Ascending aorta (tissue), 2 donors: ENCODE measurements at regions not wholly inside any gene's neighbourhood (a gene's known extent, or its start where the extent isn't known, plus 50 kb on each side); places are given as distances from the start of the nearest gene placed in this dataset.

Experiments
- DNase-seq, 2 donors: peaks; one replicate each; pipeline ENCODE4 v3.0.0-alpha.2; 2019; ENCODE audit warnings: low spot score in 2 of 2
- H3K27ac ChIP-seq, 2 donors: fragments of 200-600 bp; sonication (generic); one replicate each; pipeline ENCODE4 v1.5.1; 2016 to 2017; ENCODE audit warnings: mild to moderate bottlenecking in 1 of 2
- H3K27me3 ChIP-seq: fragments of 200-600 bp; sonication (generic); one replicate; pipeline ENCODE4 v1.5.1; 2017
- H3K36me3 ChIP-seq, 2 donors: fragments of 200-600 bp; sonication (generic); one replicate each; pipeline ENCODE4 v1.5.1; 2016
- H3K4me1 ChIP-seq, 2 donors: fragments of 200-600 bp; sonication (generic); one replicate each; pipeline ENCODE4 v1.5.1; 2016 to 2017; ENCODE audit warnings: mild to moderate bottlenecking in 1 of 2
- H3K4me3 ChIP-seq, 2 donors: fragments of 200-600 bp; sonication (generic); one replicate each; pipeline ENCODE4 v1.5.1; 2016 to 2017; ENCODE audit warnings: mild to moderate bottlenecking in 1 of 2
- H3K9me3 ChIP-seq, 2 donors: fragments of 200-600 bp; sonication (generic); one replicate each; pipeline ENCODE4 v1.5.1; 2016
- CTCF ChIP-seq, 3 experiments: fragments of 200-600 bp in 2 of 3; fragments of 450-650 bp in 1 of 3; sonication (generic) in 2 of 3; IDR thresholded peaks; one replicate each; pipeline ENCODE4 v1.5.1; 2016 to 2019; ENCODE audit warnings: antibody characterized with exemption in 3 of 3, mild to moderate bottlenecking in 1 of 3, moderate library complexity in 1 of 3
- intact Hi-C: fragments of 100-400 bp; cut with DNase I; formaldehyde crosslinking; loops from one replicate; pipeline ENCODE4 v1.15.1; 2023

- Histone ChIP-seq H3K4me3 (no peak overlapping the region), H3K36me3 (no peaks in the 10 kb centered on the region), H3K4me1 (no peaks in the 10 kb centered on the region), H3K9me3 (no peaks in the 10 kb centered on the region), H3K27me3 (no peaks in the 10 kb centered on the region), H3K27ac (no peak overlapping the region)
- intact Hi-C loops, result no loop called here
- no peak for TF ChIP-seq CTCF (IDR thresholded peaks at IDR 0.05)
- no peak for DNase-seq
These were observed 273.4 kb upstream of the CITED2 start for GRCh38 chr6:139647841-139648240.

GRCh38 chr6:139647016-139647415, 272.6 kb upstream of the CITED2 start:
- Histone ChIP-seq H3K27me3 (no peaks in the 10 kb centered on the region), H3K4me1 (no peaks in the 10 kb centered on the region), H3K36me3 (no peaks in the 10 kb centered on the region), H3K9me3 (no peaks in the 10 kb centered on the region), H3K27ac (no peak overlapping the region), H3K4me3 (no peak overlapping the region)
- no peak for DNase-seq
- intact Hi-C loops, result no loop called here
- TF ChIP-seq CTCF (IDR thresholded peaks at IDR 0.05), result no peak

- no peaks in the 10 kb centered on the region for H3K36me3 ChIP-seq
- no peaks in the 10 kb centered on the region for H3K9me3 ChIP-seq
- no peak for TF ChIP-seq CTCF (IDR thresholded peaks at IDR 0.05)
- intact Hi-C loops, result no loop called here
- DNase-seq, result no peak
- H3K27me3 ChIP-seq, result no peaks in the 10 kb centered on the region
- no peak overlapping the region for H3K27ac ChIP-seq
- no peak overlapping the region for H3K4me3 ChIP-seq
- no peaks in the 10 kb centered on the region for H3K4me1 ChIP-seq
These were observed 270.4 kb upstream of the CITED2 start for GRCh38 chr6:139644821-139645220.

- no peak for TF ChIP-seq CTCF (IDR thresholded peaks at IDR 0.05)
- DNase-seq, result no peak
- Histone ChIP-seq H3K36me3 (no peaks in the 10 kb centered on the region), H3K9me3 (no peaks in the 10 kb centered on the region), H3K27me3 (no peaks in the 10 kb centered on the region), H3K4me3 (no peak overlapping the region), H3K27ac (no peak overlapping the region), H3K4me1 (no peaks in the 10 kb centered on the region)
- intact Hi-C loops, result no loop called here
These were observed 269.5 kb upstream of the CITED2 start for GRCh38 chr6:139643986-139644385.

GRCh38 chr6:139642346-139642745, 267.9 kb upstream of the CITED2 start:
- intact Hi-C loops, result no loop called here

More at GRCh38 chr6:139642346-139642745, 267.9 kb upstream of the CITED2 start:
- no peak overlapping the region for H3K27ac ChIP-seq
- TF ChIP-seq CTCF (IDR thresholded peaks at IDR 0.05), result no peak
- no peaks in the 10 kb centered on the region for H3K9me3 ChIP-seq
- H3K36me3 ChIP-seq, result no peaks in the 10 kb centered on the region
- H3K4me3 ChIP-seq, result no peak overlapping the region
- DNase-seq, result no peak
- H3K27me3 ChIP-seq, result no peaks in the 10 kb centered on the region
- H3K4me1 ChIP-seq, result no peaks in the 10 kb centered on the region
